HG02763 (cell line): ENCODE measurements at regions not wholly inside any gene's neighbourhood (a gene's known extent, or its start where the extent isn't known, plus 50 kb on each side); places are given as distances from the start of the nearest gene placed in this dataset.
"Not testable (repeated sequence)": the region's sequence is repeated elsewhere in the genome, so short reads cannot be mapped to it uniquely, and the experiment has no call there.

Experiments
- ATAC-seq: cut with Tn5 transposase; IDR thresholded peaks from one replicate; pipeline ENCODE4 v1.9.1; 2021; ENCODE audit warnings: mild to moderate bottlenecking, moderate library complexity; ENCODE audit not compliant: unreplicated experiment

DNA sequence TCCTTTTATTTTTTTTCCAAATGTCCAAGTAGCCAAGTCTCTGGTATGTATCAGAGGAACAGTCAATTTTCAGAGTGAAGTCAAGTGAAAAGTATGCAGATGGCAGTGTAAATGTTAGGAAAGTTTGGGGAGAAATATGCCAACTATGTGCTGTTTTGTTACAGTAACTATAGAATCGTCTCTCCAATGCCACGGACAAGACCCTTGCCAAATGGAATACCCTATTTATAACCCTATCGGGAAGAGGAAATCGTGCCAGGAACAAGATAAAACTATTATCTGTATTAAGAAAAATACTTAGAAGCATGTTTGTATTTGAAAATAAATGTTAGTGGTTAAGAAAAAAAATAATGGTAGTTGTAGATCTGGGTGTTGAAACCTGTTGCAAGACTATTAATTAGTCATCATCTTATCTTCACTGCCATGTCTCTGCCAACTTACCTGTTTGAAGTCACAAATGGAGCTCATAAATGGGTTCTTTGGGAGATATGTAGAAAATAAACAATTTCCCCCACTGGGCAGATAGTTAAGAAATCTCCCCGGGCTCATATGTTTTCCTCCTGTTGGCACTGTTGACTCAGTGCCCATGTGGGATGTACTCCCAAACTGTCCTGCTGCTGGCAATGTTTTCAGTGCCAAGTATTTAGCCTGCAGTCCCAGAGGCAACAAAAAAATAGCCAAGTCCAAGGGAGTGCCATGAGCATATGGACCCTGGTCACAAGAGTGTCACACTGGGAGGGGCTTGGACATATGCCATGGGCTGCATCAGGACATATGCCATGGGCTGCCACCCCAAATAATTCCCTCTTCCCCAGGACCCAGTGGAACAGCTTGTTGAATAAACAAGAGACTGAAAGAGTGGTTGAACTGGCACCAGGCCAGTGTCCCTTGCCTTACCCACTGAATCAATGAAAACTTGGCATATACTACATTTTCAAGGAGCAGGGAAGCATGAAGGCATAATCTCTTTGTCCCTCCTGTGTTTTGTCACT, 366.9 kb downstream of the OSR1 start:
- no peak for ATAC-seq

DNA sequence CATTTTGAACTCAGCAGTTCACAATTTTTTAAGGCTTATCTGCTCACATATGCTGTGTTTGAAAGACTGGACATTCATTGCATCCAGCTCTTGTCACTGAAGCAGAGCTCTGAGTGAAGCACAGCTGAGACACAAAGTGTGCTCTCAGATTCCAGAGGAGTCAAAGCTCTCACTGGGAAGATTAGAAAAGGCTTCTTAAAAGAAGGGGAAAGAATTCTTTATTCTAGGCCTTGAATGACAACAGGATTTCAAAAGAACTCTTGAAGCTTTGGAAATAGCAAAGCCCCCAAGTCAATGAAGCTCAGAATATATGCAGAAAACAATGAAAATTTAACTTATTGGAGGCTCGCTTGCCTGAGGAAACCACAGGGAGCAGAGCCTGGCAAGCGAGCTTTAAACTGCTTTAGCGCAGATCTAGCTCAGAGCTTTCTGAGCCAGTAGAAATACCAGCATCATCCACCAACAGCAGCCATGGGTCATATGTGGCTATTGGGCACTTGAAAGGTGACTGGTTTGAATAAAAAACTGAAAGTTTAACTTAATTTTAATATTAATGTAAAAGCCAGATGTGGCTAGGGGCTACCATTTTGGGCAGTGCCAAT, 369.7 kb downstream of the OSR1 start:
- ATAC-seq, result no peak

DNA sequence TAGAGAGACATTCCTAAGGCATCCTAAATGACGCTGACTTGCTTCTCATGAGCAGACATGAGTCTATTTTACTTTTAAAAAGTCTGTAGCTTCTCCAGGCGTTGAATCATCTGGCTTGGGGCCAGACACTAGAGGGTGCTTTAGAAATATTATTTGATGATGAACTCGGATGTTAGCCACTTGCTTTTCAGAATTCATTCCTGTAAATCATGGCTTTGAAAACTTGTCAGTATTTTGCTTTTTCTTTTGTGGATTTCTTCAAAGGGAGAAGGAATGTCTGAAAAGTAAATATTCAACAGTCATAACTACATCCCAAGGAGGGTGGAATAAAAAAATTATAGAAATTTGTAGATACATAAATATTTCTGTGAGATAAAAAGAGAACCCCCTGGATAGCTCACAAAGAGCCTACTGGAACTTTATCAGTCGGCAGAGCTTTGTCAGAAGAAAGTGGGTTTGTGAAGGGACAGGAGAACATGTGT, 370.8 kb downstream of the OSR1 start:
- ATAC-seq, result no peak

DNA sequence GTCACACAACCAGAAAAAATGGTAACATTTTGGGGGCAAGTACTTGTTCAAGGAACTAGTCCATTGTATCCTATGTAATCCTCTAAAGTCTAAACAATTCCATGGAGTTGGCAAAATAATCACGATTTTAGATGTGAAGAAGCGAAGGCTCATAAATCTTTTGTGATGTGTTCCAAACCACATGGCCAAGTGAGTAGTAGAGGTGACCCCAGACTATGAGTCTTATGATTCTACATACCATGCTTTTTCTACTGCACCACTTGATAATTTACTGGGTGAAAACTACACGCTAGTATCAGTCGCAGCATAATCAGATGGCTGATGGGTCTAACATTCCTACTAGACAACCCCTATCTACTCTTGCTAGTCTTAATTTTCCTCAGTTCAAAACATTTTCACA, 371.4 kb downstream of the OSR1 start:
- no peak for ATAC-seq

DNA sequence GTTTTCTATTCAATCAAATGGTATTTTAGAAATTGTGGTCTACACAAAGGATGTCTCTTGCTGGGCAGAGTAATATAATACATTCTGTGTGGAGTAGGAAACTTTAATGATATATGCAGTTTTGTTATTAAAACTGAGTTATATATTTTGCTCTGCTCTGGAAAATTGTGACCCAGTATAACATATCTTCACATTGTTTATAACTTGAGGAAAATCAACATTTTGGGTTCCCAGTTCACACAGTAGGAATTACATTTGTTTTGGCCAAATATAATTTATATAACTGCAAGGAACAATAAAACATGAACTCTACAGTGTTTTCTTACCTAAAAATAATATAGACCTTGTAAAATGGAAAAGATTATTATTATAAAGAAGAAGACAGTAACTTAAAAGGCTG, 372.4 kb downstream of the OSR1 start:
- ATAC-seq, result no peak

DNA sequence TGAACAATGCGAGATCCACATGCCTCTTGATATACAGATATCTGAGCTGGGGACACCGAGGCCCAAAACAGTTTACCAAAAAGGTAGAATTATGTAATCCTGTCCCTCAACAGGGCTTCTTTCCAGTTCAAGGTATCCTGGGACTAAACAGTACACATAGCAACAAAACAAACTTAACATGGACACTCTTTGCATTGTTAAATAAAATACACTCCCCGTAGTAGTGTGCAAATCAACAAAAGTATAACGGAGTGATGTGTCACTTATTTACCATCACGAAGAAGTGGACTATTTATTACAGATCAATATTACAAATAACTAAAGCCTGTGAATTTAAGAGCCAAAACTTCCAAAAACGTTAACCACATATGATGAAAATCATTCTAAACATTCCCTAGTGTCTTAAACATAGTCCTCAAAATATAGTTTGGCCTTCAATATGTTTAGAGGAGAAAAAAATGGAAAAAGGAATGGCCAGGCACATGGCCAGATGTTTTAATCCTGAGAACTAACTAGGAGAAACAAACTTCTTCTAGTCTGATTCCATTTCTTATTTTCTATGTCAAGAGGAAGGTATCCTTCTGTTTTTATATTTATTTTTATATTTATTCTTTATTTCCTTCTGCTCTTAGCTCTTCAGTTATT, 377.5 kb downstream of the OSR1 start:
- ATAC-seq, result no peak

- no peak for ATAC-seq
These were observed 378.2 kb downstream of the OSR1 start for GRCh38 chr2:18980104-18980785.

- no peak for ATAC-seq
These were observed 381.0 kb downstream of the OSR1 start for GRCh38 chr2:18977409-18977808.

DNA sequence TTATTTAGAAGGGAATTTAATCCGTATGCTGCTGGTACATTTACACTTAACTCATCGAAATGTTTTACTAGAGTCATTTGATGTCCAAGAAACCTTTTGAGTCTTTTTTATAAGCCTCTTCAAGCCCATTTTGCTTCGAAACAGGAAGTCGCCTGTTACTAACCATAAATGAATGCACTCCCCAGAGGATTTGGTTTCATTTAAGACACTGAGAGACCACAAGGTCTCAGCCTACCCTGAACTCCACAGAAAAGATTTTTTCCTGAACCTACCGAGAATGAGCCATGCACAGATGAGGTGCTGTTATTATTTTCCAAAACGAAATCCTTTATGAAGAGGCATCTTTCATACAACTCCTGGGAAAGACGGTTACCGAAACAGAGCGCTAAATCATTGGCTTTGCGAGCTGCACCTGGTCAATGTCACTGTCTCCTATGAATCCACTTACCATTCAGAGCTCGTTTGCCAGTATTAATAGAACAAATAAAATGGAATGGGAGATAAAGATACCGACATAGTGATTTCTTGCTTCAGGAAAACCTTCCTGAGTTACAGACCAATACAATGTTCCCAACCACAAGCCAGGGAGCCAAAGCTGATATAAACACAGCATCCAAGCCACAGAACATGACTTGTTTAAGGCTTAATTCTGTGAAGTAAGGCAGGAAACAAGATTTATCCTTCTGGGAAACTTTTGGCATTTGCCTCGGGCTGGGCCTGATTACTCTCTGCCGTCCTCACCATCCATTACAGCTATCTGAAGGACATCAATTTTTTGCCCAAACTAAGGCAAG, 382.1 kb downstream of the OSR1 start:
- peak; percentile 82 for ATAC-seq

DNA sequence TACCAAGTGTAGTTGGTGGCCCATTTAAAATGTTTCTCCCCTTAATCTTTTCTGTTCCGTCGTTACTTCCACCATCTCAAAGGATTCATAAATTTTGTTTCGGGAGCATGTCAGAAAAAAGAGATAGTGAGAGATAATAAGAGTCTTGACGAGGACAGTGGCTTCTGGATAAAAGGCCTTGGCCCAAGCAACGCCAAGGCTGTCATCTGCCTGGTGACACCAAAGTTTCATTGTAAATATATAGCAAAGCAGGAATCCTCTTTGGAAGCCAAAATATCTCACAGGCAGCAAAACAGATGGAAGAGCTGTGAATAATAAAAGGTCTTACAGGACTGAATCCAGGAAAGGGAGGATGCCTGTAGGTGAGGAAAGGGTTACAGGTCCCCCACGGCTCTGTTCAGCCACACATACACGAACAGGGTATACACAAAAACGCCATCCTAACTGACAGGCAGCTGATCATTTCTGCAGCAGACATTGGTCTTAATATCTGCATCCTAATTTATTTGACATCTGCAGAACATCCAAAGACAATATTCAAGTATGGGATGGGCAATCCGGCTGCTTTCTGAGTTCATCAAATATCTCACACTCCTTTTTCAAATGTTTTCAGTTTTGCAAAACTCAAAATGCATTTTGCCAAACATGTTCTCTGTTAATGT, 382.8 kb downstream of the OSR1 start:
- ATAC-seq, result no peak

GRCh38 chr2:18971628-18972027, 382.3 kb upstream of the NT5C1B start:
- no peak for ATAC-seq

GRCh38 chr2:18971069-18971378, 381.7 kb upstream of the NT5C1B start:
- no peak for ATAC-seq

DNA sequence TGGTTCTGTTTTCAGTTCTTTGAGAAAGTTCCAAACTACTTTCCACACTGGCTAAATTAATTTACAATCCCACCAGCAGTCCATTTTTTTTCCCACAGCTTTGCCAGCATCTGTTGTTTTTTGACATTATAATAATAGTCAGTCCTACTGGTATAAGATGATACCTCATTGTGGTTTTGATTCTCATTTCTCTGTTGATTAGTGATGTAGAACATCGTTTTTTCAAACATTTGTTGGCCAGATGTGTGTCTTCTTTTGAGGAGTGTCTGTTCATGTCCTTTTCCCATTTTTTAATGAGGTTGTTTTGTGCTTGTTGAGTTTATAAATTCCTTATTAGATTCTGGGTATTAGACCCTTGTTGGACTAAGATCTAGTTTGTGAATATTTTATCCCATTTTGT, 376.8 kb upstream of the NT5C1B start:
- ATAC-seq, result no peak

GRCh38 chr2:18963739-18964256, 374.4 kb upstream of the NT5C1B start:
- not testable (repeated sequence) for ATAC-seq

DNA sequence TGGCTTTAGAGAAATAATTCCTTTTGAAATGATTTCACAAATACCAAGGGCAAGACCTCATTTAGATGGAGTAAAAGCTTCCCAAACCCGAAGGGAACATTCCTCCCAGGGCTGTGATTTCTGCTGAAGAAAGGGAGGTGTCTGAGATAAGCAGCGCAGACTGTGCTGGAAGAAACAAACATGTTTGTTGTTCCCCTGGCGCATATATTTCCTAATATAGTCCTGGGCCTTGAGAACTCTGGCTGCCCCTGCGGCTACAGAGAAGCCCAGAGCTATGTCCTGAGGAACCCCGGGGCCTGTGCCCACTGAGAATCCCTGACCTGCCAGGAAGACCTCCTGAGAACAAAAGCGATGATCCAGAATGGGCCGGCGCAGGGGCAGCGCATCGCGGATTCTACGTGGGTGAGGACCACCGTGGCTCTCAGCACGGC, 372.6 kb upstream of the NT5C1B start:
- no peak for ATAC-seq

DNA sequence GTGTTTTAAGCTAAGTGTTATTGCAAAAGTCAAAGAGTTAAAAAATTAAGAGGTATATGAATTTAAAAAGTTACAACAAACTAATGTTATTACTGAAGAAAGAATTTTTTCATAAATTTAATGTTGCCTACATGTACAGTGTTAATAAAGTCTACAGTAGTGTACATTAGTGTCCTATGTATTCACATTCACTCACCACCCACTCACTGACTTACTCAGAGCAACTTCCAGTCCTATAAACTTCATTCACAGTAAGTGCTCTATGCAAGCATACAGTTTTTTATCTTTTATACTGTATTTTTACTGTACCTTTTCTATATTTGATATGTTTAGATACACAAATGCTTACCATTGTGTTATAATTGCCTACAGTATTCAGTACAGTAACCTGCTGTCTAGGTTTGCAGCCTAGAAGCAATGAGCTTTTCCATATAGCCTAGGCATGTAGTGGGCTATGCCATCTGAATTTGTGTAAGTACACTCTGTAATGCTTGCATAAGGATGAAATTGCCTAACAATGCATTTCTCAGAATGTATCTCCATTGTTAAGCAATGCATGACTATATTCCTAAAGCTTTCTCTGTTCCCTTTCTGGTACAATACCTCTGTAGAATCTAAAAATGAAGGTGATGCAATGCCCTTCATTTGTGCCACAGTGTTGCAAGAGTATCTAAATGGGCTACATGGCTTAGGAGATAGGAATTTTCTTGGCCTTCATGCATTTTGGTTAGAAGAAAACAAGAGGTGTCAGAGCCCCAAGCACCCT, 370.8 kb upstream of the NT5C1B start:
- ATAC-seq, result no peak

- no peak for ATAC-seq
These were observed 369.8 kb upstream of the NT5C1B start for GRCh38 chr2:18959200-18959599.

DNA sequence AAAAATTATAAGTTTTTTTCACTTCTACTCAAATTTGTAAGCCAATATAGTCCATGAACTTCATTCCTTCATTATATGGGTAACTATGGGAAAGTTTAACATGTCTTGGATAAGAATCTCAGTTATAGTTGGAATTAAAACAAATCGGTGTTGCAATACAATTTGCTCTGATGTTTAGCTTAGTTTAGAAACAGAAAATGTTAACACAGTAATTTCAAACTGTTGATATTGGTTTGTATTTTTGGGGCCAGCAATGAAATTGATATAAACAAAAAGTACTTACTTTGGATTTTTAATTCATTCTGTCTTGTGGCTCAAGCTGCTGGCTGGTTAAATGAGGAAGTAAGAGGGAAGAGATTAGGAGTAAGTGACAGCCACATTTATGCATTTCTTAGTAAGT, 368.5 kb upstream of the NT5C1B start:
- ATAC-seq, result no peak

DNA sequence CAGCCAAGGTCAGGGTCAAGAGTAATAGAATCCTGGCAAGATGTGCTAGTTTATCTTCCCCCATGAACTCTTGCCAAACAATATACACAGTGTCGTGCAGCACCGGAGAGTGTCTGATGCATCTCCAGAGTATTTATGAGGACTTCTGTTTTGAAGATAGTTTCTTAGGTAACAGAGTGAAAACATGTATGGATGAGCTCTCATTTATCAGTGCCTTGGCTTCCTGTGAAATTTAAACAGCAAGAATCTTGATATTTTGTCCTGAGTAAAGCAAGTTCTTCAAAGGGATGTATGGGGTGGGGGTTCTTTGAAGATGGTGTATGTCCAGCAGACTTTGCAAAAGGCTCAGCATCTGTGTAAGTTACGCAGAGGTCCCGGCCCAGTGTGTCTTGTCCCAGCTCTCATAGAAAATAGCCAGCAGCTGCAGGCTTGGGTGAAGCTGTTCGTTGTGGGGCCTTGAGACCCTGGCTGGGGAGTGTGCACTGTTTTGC, 361.0 kb upstream of the NT5C1B start:
- ATAC-seq, result no peak
